ENCODE measurements at regions not wholly inside any gene's neighbourhood (a gene's known extent, or its start where the extent isn't known, plus 50 kb on each side); places are given as distances from the start of the nearest gene placed in this dataset.
"Not testable (repeated sequence)": the region's sequence is repeated elsewhere in the genome, so short reads cannot be mapped to it uniquely, and the experiment has no call there.

- TF ChIP-seq CTCF (IDR thresholded peaks at IDR 0.05) = no peak
- no peak overlapping the region for H3K27ac Mint-ChIP-seq
- H3K27me3 Mint-ChIP-seq (ENCODE audit: insufficient read depth) = no peaks in the 10 kb centered on the region
- peaks cover 11% of the 10 kb centered on the region for H3K9me3 Mint-ChIP-seq
- no peak overlapping the region for H3K4me3 Mint-ChIP-seq
- no peak for DNase-seq
- H3K4me1 Mint-ChIP-seq (ENCODE audit: low read depth) = no peaks in the 10 kb centered on the region
- H3K36me3 Mint-ChIP-seq (ENCODE audit: low read depth) = no peaks in the 10 kb centered on the region
Observed at GRCh38 chr4:131339137-131339536, 1810.0 kb upstream of the PCDH10 start.

- no peak for DNase-seq
- TF ChIP-seq CTCF (IDR thresholded peaks at IDR 0.05) = no peak
- Mint-ChIP-seq H3K36me3 (ENCODE audit: low read depth) (no peaks in the 10 kb centered on the region), H3K4me3 (no peak overlapping the region), H3K27ac (no peak overlapping the region), H3K9me3 (peaks cover 11% of the 10 kb centered on the region), H3K27me3 (ENCODE audit: insufficient read depth) (no peaks in the 10 kb centered on the region), H3K4me1 (ENCODE audit: low read depth) (no peaks in the 10 kb centered on the region)
Observed at GRCh38 chr4:131344761-131345160, 1804.3 kb upstream of the PCDH10 start.

- Mint-ChIP-seq H3K36me3 (ENCODE audit: low read depth) (no peaks in the 10 kb centered on the region), H3K4me3 (no peak overlapping the region), H3K27ac (no peak overlapping the region), H3K9me3 (peaks cover 17% of the 10 kb centered on the region), H3K4me1 (ENCODE audit: low read depth) (no peaks in the 10 kb centered on the region), H3K27me3 (ENCODE audit: insufficient read depth) (no peaks in the 10 kb centered on the region)
- DNase-seq = no peak
- no peak for TF ChIP-seq CTCF (IDR thresholded peaks at IDR 0.05)
Observed at GRCh38 chr4:131347816-131348215, 1801.3 kb upstream of the PCDH10 start.

GRCh38 chr4:131348263-131348662 lies 1800.8 kb upstream of the PCDH10 start:
- DNase-seq = no peak
- peaks cover 19% of the 10 kb centered on the region for H3K9me3 Mint-ChIP-seq
- H3K4me3 Mint-ChIP-seq = no peak overlapping the region
- H3K27me3 Mint-ChIP-seq (ENCODE audit: insufficient read depth) = no peaks in the 10 kb centered on the region
- no peaks in the 10 kb centered on the region for H3K4me1 Mint-ChIP-seq (ENCODE audit: low read depth)
- no peak for TF ChIP-seq CTCF (IDR thresholded peaks at IDR 0.05)
- H3K27ac Mint-ChIP-seq = no peak overlapping the region
- H3K36me3 Mint-ChIP-seq (ENCODE audit: low read depth) = no peaks in the 10 kb centered on the region

- H3K9me3 Mint-ChIP-seq = peaks cover 30% of the 10 kb centered on the region
- not testable (repeated sequence) for H3K4me3 Mint-ChIP-seq, DNase-seq
Observed at GRCh38 chr4:131352371-131352770, 1796.7 kb upstream of the PCDH10 start.

GRCh38 chr4:131366714-131367113 lies 1782.4 kb upstream of the PCDH10 start:
- Mint-ChIP-seq H3K27ac (no peak overlapping the region), H3K4me1 (ENCODE audit: low read depth) (no peaks in the 10 kb centered on the region), H3K36me3 (ENCODE audit: low read depth) (no peaks in the 10 kb centered on the region), H3K27me3 (ENCODE audit: insufficient read depth) (no peaks in the 10 kb centered on the region), H3K4me3 (peak overlapping the region; percentile 49; the same call in 1 of the 2 replicates), H3K9me3 (peaks cover 8% of the 10 kb centered on the region)
- TF ChIP-seq CTCF (IDR thresholded peaks at IDR 0.05) = no peak
- no peak for DNase-seq

More at GRCh38 chr4:131352371-131352770, 1796.7 kb upstream of the PCDH10 start:
- H3K4me1 Mint-ChIP-seq (ENCODE audit: low read depth); H3K36me3 Mint-ChIP-seq (ENCODE audit: low read depth); H3K27me3 Mint-ChIP-seq (ENCODE audit: insufficient read depth); H3K27ac Mint-ChIP-seq: not testable (repeated sequence)
